HepG2 (cell line): ENCODE measurements at regions not wholly inside any gene's neighbourhood (a gene's known extent, or its start where the extent isn't known, plus 50 kb on each side); places are given as distances from the start of the nearest gene placed in this dataset.

Experiments
- ATAC-seq: fragments of 200-7000 bp; cut with Tn5 transposase; 3 replicates; pipeline ENCODE4 v1.9.1; 2020; ENCODE audit warnings: mild to moderate bottlenecking, moderate library complexity
- BruUV-seq: library from RNA; stranded (reverse); fragments of 400-500 nt; replicated peaks from 2 replicates; lab custom pipeline; 2021; lab: Mats Ljungman, UMichigan
- CTCF ChIA-PET: fragments of 300-600 bp; formaldehyde crosslinking; extraction: SDS; loops from one replicate; lab custom pipeline; 2021; ENCODE audit warnings: low total read pairs, inconsistent platforms, low intra/inter-chr PET ratio; lab: Yijun Ruan, JAX
- POLR2A ChIA-PET: fragments of 350-600 bp; sonication (Branson Sonifier 250); formaldehyde crosslinking; loops from one replicate; lab custom pipeline; 2020; ENCODE audit warnings: antibody characterized with exemption, inconsistent platforms; lab: Yijun Ruan, JAX
- DNase-seq: peaks from one replicate; pipeline ENCODE4 v3.0.0-alpha.2; 2015; ENCODE audit warnings: low spot score
- FAIRE-seq: peaks from 3 replicates; lab custom pipeline; 2011; peaks lifted over from hg19 to GRCh38; lab: Jason Lieb, UNC
- H2AFZ ChIP-seq: one replicate; pipeline ENCODE4 v1.6.1; 2011; ENCODE audit warnings: low read length, inconsistent platforms
- H3K27ac ChIP-seq: fragments of 300-600 bp; 3 replicates; pipeline ENCODE4 v1.8.0; 2011; ENCODE audit warnings: mixed run types, mild to moderate bottlenecking, mixed read lengths, low read length, inconsistent platforms; ENCODE audit not compliant: insufficient read depth; ENCODE audit errors: extremely low read length
- H3K27me3 ChIP-seq, 2 experiments: fragments of 200-600 bp in 1 of 2; 2 replicates in 1 of 2; 3 replicates in 1 of 2; pipeline versions ENCODE4 v1.6.0 to v1.8.0; 2011; ENCODE audit warnings: low read length in 2 of 2, mild to moderate bottlenecking in 2 of 2, moderate library complexity in 2 of 2, inconsistent platforms in 1 of 2; ENCODE audit not compliant: insufficient read depth in 2 of 2, control insufficient read depth in 1 of 2
- H3K36me3 ChIP-seq, 2 experiments: fragments of 200-600 bp in 1 of 2; replicated peaks in 1 of 2; 2 replicates in 1 of 2; 3 replicates in 1 of 2; pipeline versions ENCODE4 v1.5.1 to v1.8.0; 2011; ENCODE audit warnings: low read length in 2 of 2, inconsistent platforms in 1 of 2; ENCODE audit not compliant: insufficient read depth in 2 of 2, control insufficient read depth in 1 of 2
- H3K4me1 ChIP-seq: 2 replicates; pipeline ENCODE4 v1.5.1; 2012; ENCODE audit warnings: low read length, inconsistent platforms; ENCODE audit not compliant: insufficient read depth
- H3K4me2 ChIP-seq: 2 replicates; pipeline ENCODE4 v1.6.0; 2011; ENCODE audit warnings: low read depth, low read length, inconsistent platforms
- H3K4me3 ChIP-seq, 3 experiments: fragments of 200-600 bp in 1 of 3; sonication (generic), shearing (Covaris generic) in 1 of 3; replicated peaks in 1 of 3; 2 replicates each; pipeline ENCODE4 v1.5.1; 2011 to 2016; ENCODE audit warnings: low read length in 3 of 3, inconsistent platforms in 2 of 3, low read depth in 2 of 3, mild to moderate bottlenecking in 2 of 3, control low read depth in 1 of 3, mixed read lengths in 1 of 3; ENCODE audit not compliant: insufficient read depth in 1 of 3
- H3K79me2 ChIP-seq: one replicate; pipeline ENCODE4 v1.6.1; 2011; ENCODE audit warnings: low read length, inconsistent platforms; ENCODE audit not compliant: insufficient read depth
- H3K9ac ChIP-seq: 2 replicates; pipeline ENCODE4 v1.6.0; 2011; ENCODE audit warnings: mild to moderate bottlenecking, low read depth, low read length, inconsistent platforms; ENCODE audit not compliant: insufficient read depth
- H3K9me3 ChIP-seq: 2 replicates; pipeline ENCODE4 v1.5.1; 2012; ENCODE audit warnings: mild to moderate bottlenecking, low read length
- H4K20me1 ChIP-seq: 2 replicates; pipeline ENCODE4 v1.6.0; 2011; ENCODE audit warnings: inconsistent platforms, mild to moderate bottlenecking, low read length, moderate library complexity; ENCODE audit not compliant: insufficient read depth
- CC2D1A ChIP-seq: sonication (generic); formaldehyde crosslinking; IDR thresholded peaks from 2 replicates; pipeline ENCODE4 v1.8.1; 2023; ENCODE audit warnings: mild to moderate bottlenecking, missing genetic modification reagents
- DMAP1 ChIP-seq: IDR thresholded peaks from 2 replicates; pipeline ENCODE4 v1.6.1; 2016
- FOXA3 ChIP-seq: IDR thresholded peaks from 2 replicates; pipeline ENCODE4 v1.6.1; 2016; ENCODE audit warnings: missing genetic modification reagents, missing compliant biosample characterization
- FOXP1 ChIP-seq, 2 experiments: fragments of 450-650 bp in 1 of 2; IDR thresholded peaks; 2 replicates each; pipeline ENCODE4 v1.6.1; 2017 to 2018; ENCODE audit warnings: antibody characterized with exemption in 1 of 2
- GZF1 ChIP-seq: sonication (generic); formaldehyde crosslinking; IDR thresholded peaks from 2 replicates; pipeline ENCODE4 v1.5.1; 2020; ENCODE audit warnings: mild to moderate bottlenecking, missing genetic modification reagents
- JDP2 ChIP-seq: sonication (generic); formaldehyde crosslinking; IDR thresholded peaks from 2 replicates; pipeline ENCODE4 v1.8.1; 2022; ENCODE audit warnings: missing genetic modification reagents, borderline replicate concordance
- NR2C2 ChIP-seq: sonication (generic); formaldehyde crosslinking; IDR thresholded peaks from 2 replicates; pipeline ENCODE4 v1.4.0; 2020; ENCODE audit warnings: missing genetic modification reagents, mild to moderate bottlenecking, moderate library complexity, borderline replicate concordance
- PPARG ChIP-seq: conservative IDR thresholded peaks from 2 replicates; pipeline ENCODE4 v1.6.1; 2016; ENCODE audit warnings: missing biosample characterization, missing genetic modification reagents
- PTBP1 ChIP-seq: fragments of 200-400 bp; formaldehyde crosslinking; IDR thresholded peaks from 2 replicates; pipeline ENCODE4 v1.6.1; 2018; ENCODE audit warnings: low read length, low read depth; ENCODE audit not compliant: poor library complexity, severe bottlenecking
- SKIL ChIP-seq: sonication (generic); formaldehyde crosslinking; IDR thresholded peaks from 2 replicates; pipeline ENCODE4 v1.8.0; 2022; ENCODE audit warnings: missing genetic modification reagents, mild to moderate bottlenecking, moderate library complexity, borderline replicate concordance
- ZC3H13 ChIP-seq: sonication (generic); formaldehyde crosslinking; IDR thresholded peaks from 2 replicates; pipeline ENCODE4 v1.8.1; 2023; ENCODE audit warnings: mild to moderate bottlenecking, missing genetic modification reagents, moderate library complexity
- ZFAT ChIP-seq: sonication (generic); formaldehyde crosslinking; conservative IDR thresholded peaks from 2 replicates; pipeline ENCODE4 v1.8.1; 2023; ENCODE audit warnings: missing genetic modification reagents, inconsistent platforms
- ZNF275 ChIP-seq: sonication (generic); formaldehyde crosslinking; IDR thresholded peaks from 2 replicates; pipeline ENCODE4 v1.8.0; 2022; ENCODE audit warnings: missing genetic modification reagents, mild to moderate bottlenecking, inconsistent platforms, borderline replicate concordance
- ZNF34 ChIP-seq: sonication (generic); formaldehyde crosslinking; IDR thresholded peaks from 2 replicates; pipeline ENCODE4 v1.4.0; 2020; ENCODE audit warnings: mild to moderate bottlenecking, missing genetic modification reagents, borderline replicate concordance
- ZSCAN9 ChIP-seq: IDR thresholded peaks from 2 replicates; pipeline ENCODE4 v1.6.1; 2016; ENCODE audit warnings: borderline replicate concordance
- WGBS: methylation state at CpG from one replicate; pipeline ENCODE4 v1.1.6; 2017; ENCODE audit warnings: low lambda C conversion rate; 5-methylcytosine and 5-hydroxymethylcytosine counted together
- in situ Hi-C: cut with HindIII; loops from 2 replicates; pipeline ENCODE4 v1.10.0; 2017; ENCODE audit warnings: low pct_unique_long_range_greater_than_20kb; ENCODE audit not compliant: extremely low pct_ligation_motif_present
- intact Hi-C: fragments of 100-400 bp; cut with micrococcal nuclease; formaldehyde crosslinking; loops from one replicate; pipeline ENCODE4 v1.10.0; 2022; ENCODE audit not compliant: unreplicated experiment

- H3K27ac ChIP-seq, result no peak overlapping the region
- no peak overlapping the region for H3K9ac ChIP-seq
- H3K4me1 ChIP-seq, result no peaks in the 10 kb centered on the region
- no peak overlapping the region for H2AFZ ChIP-seq
- TF ChIP-seq JDP2 (no peak), DMAP1 (CRISPR knock-in tag) (no peak), NR2C2 (CRISPR knock-in tag) (no peak), ZNF275 (CRISPR knock-in tag) (no peak), ZFAT (CRISPR knock-in tag) (no peak)
- H3K79me2 ChIP-seq, result no peaks in the 10 kb centered on the region
- no peak overlapping the region for H3K4me2 ChIP-seq
- CTCF ChIA-PET, result no interaction called here
- BruUV-seq, result no TSS peak
- no peaks in the 10 kb centered on the region for H3K9me3 ChIP-seq
- H3K36me3 ChIP-seq, result no peaks in the 10 kb centered on the region
- POLR2A ChIA-PET, result no interaction called here
- WGBS, result 11% methylated on average over 5 of the region's 5 CpGs
- H3K27me3 ChIP-seq, result no peaks in the 10 kb centered on the region
- no peak for DNase-seq
- ATAC-seq, result peak; percentile 92
- no peak overlapping the region for H3K4me3 ChIP-seq
- H4K20me1 ChIP-seq, result no peaks in the 10 kb centered on the region
- in situ Hi-C loops, result no loop called here
- intact Hi-C loops, result no loop called here
- FAIRE-seq, result no peak
These were observed 155.9 kb upstream of the SLC13A1 start for GRCh38 chr7:123355576-123356190.

- POLR2A ChIA-PET, result no interaction called here
- TF ChIP-seq ZSCAN9 (CRISPR knock-in tag) (no peak), PTBP1 (no peak), CC2D1A (no peak), GZF1 (CRISPR knock-in tag) (no peak), PPARG (CRISPR knock-in tag) (no peak), FOXP1 (IDR thresholded peaks at IDR 0.05) (no peak), FOXP1 (CRISPR knock-in tag; IDR thresholded peaks at IDR 0.05) (no peak), ZC3H13 (no peak), SKIL (CRISPR knock-in tag) (no peak), FOXA3 (no peak), ZNF34 (no peak)
- Histone ChIP-seq H3K36me3 (no peaks in the 10 kb centered on the region), H3K79me2 (no peaks in the 10 kb centered on the region), H3K27me3 (no peaks in the 10 kb centered on the region), H3K9me3 (no peaks in the 10 kb centered on the region), H3K4me3 (no peak overlapping the region), H2AFZ (no peak overlapping the region), H3K9ac (no peak overlapping the region), H3K4me1 (no peaks in the 10 kb centered on the region), H3K4me2 (no peak overlapping the region), H4K20me1 (no peaks in the 10 kb centered on the region), H3K27ac (no peak overlapping the region)
- BruUV-seq, result no TSS peak
- 13% methylated on average over 2 of the region's 2 CpGs for WGBS
- in situ Hi-C loops, result no loop called here
- ATAC-seq (no peak), DNase-seq (no peak), FAIRE-seq (no peak)
- CTCF ChIA-PET, result no interaction called here
- intact Hi-C loops, result no loop called here
These were observed 153.2 kb upstream of the SLC13A1 start for GRCh38 chr7:123352973-123353372.
